GM21717 (cell line): ENCODE measurements at regions not wholly inside any gene's neighbourhood (a gene's known extent, or its start where the extent isn't known, plus 50 kb on each side); places are given as distances from the start of the nearest gene placed in this dataset.
"Not testable (repeated sequence)": the region's sequence is repeated elsewhere in the genome, so short reads cannot be mapped to it uniquely, and the experiment has no call there.

Source experiments
- ATAC-seq: cut with Tn5 transposase; IDR thresholded peaks from one replicate; pipeline ENCODE4 v1.9.1; 2021; ENCODE audit warnings: mild to moderate bottlenecking, moderate library complexity; ENCODE audit not compliant: unreplicated experiment

- no peak for ATAC-seq
These were observed 578.8 kb downstream of the ANKRD50 start for GRCh38 chr4:124133753-124134152.

GRCh38 chr4:124135409-124135813 lies 577.1 kb downstream of the ANKRD50 start:
- no peak for ATAC-seq

- no peak for ATAC-seq
These were observed 573.5 kb downstream of the ANKRD50 start for GRCh38 chr4:124139044-124139443.

GRCh38 chr4:124143632-124144031 lies 568.9 kb downstream of the ANKRD50 start:
- no peak for ATAC-seq

GRCh38 chr4:124144238-124144654 lies 568.3 kb downstream of the ANKRD50 start:
- no peak for ATAC-seq

GRCh38 chr4:124146068-124146467 lies 566.5 kb downstream of the ANKRD50 start:
- no peak for ATAC-seq

GRCh38 chr4:124151031-124151430 lies 561.5 kb downstream of the ANKRD50 start:
- ATAC-seq, result no peak

GRCh38 chr4:124152132-124152531 lies 560.4 kb downstream of the ANKRD50 start:
- no peak for ATAC-seq

GRCh38 chr4:124155239-124155638 lies 557.3 kb downstream of the ANKRD50 start:
- no peak for ATAC-seq

- no peak for ATAC-seq
These were observed 555.0 kb downstream of the ANKRD50 start for GRCh38 chr4:124157396-124158083.

- no peak for ATAC-seq
These were observed 549.1 kb downstream of the ANKRD50 start for GRCh38 chr4:124163401-124163800.

- ATAC-seq, result no peak
These were observed 544.9 kb downstream of the ANKRD50 start for GRCh38 chr4:124167602-124168001.

GRCh38 chr4:124169524-124169923 lies 543.0 kb downstream of the ANKRD50 start:
- not testable (repeated sequence) for ATAC-seq

GRCh38 chr4:124173912-124174311 lies 538.6 kb downstream of the ANKRD50 start:
- no peak for ATAC-seq

- ATAC-seq, result no peak
These were observed 534.7 kb downstream of the ANKRD50 start for GRCh38 chr4:124177647-124178425.

GRCh38 chr4:124178449-124179021 lies 534.0 kb downstream of the ANKRD50 start:
- ATAC-seq, result no peak

- ATAC-seq, result no peak
These were observed 532.9 kb downstream of the ANKRD50 start for GRCh38 chr4:124179506-124180186.

- ATAC-seq, result no peak
These were observed 531.5 kb downstream of the ANKRD50 start for GRCh38 chr4:124181039-124181438.

GRCh38 chr4:124183231-124183630 lies 529.3 kb downstream of the ANKRD50 start:
- no peak for ATAC-seq

GRCh38 chr4:124183926-124184325 lies 528.6 kb downstream of the ANKRD50 start:
- ATAC-seq, result no peak

GRCh38 chr4:124184792-124185191 lies 527.7 kb downstream of the ANKRD50 start:
- ATAC-seq, result no peak
